Neural crest cell (in vitro differentiated cells): ENCODE measurements at regions not wholly inside any gene's neighbourhood (a gene's known extent, or its start where the extent isn't known, plus 50 kb on each side); places are given as distances from the start of the nearest gene placed in this dataset.
"Not testable (repeated sequence)": the region's sequence is repeated elsewhere in the genome, so short reads cannot be mapped to it uniquely, and the experiment has no call there.

ENCODE experiments used
- DNase-seq: peaks from one replicate; pipeline ENCODE4 v3.0.0; 2021; ENCODE audit warnings: low read depth, mixed read lengths, low spot score
- H3K27ac Mint-ChIP-seq: one replicate; pipeline ENCODE4 v1.8.0; 2021; ENCODE audit warnings: mild to moderate bottlenecking, mixed read lengths; ENCODE audit not compliant: unreplicated experiment
- H3K27me3 Mint-ChIP-seq: 2 replicates; pipeline ENCODE4 v1.8.0; 2021; ENCODE audit warnings: low read depth, mild to moderate bottlenecking, mixed read lengths
- H3K36me3 Mint-ChIP-seq: 2 replicates; pipeline ENCODE4 v1.8.0; 2021; ENCODE audit warnings: low read depth, mild to moderate bottlenecking, mixed read lengths
- H3K4me1 Mint-ChIP-seq: 2 replicates; pipeline ENCODE4 v1.8.0; 2021; ENCODE audit warnings: mixed read lengths
- H3K4me3 Mint-ChIP-seq: one replicate; pipeline ENCODE4 v1.8.0; 2021; ENCODE audit warnings: mild to moderate bottlenecking, mixed read lengths
- H3K9me3 Mint-ChIP-seq: 2 replicates; pipeline ENCODE4 v1.8.0; 2021; ENCODE audit warnings: mixed read lengths
- CTCF ChIP-seq: fragments of 200-600 bp; sonication (generic); conservative IDR thresholded peaks from 2 replicates; pipeline ENCODE4 v1.5.0; 2021; ENCODE audit warnings: antibody characterized with exemption, mild to moderate bottlenecking

DNA sequence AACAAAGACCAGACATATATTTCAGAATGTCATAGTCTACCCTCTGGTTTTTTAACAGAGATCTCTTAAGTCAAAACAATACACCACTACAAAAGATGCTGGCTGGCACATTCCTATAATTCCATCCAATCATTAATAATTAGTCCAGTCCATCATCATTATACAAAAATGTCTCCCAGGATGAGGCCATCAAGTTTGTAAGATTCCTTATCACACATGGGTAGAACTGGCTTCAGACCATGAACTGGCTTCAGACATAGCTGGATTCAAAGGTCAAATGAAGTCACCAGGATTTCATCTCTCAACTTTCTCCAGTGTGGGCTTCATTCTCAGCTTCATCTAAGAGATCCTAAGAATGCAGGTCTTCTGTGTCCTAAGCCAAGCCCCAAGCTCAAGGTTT, 147.1 kb downstream of the ENC1 start:
- Mint-ChIP-seq H3K27me3 (no peaks in the 10 kb centered on the region), H3K27ac (no peak overlapping the region), H3K9me3 (peaks cover 3% of the 10 kb centered on the region), H3K4me1 (no peaks in the 10 kb centered on the region), H3K36me3 (no peaks in the 10 kb centered on the region), H3K4me3 (no peak overlapping the region)
- no peak for TF ChIP-seq CTCF
- no peak for DNase-seq

DNA sequence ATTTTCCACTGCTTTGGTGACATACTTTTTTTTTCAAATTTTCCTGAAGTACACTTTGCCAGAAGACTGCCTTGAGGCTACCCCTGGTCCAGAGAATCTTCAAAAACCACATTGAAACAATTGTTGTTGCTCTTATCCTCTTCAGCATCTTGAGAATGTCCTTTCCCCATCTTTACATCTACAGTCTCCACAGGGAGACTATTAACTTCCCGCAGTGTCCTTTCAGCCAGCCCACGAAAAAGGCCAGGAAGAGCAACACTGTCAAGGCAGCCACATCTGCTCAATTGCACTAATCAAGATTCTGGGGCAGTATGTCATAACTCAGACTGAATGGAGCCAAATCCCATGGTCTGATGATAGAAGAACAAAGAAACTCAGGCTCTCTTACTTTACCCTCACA, 148.3 kb downstream of the ENC1 start:
- peaks cover 3% of the 10 kb centered on the region for H3K9me3 Mint-ChIP-seq
- DNase-seq: no peak
- no peaks in the 10 kb centered on the region for H3K36me3 Mint-ChIP-seq
- H3K27me3 Mint-ChIP-seq: no peaks in the 10 kb centered on the region
- TF ChIP-seq CTCF: no peak
- H3K27ac Mint-ChIP-seq: peak overlapping the region; percentile 63
- H3K4me3 Mint-ChIP-seq: no peak overlapping the region
- H3K4me1 Mint-ChIP-seq: no peaks in the 10 kb centered on the region

DNA sequence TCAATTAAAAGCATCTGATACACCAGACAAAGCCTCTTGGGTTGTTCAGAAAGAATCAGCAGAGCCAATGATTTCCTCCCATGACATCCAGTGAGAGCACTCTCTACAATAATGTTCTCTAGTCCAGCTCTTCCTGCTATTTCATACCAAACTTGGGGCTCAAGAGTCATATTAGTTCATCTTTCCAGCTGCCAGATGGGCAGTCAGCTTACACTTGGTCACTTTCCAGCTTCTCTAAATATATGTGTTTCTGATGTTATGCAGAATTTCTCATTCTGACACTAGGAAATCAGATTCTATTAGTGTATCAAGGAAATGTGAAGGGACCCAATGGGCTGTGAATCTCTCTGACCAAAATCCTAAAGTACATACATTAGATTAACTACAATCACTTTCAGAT, 148.9 kb downstream of the ENC1 start:
- no peak overlapping the region for H3K4me3 Mint-ChIP-seq
- no peak overlapping the region for H3K27ac Mint-ChIP-seq
- H3K4me1 Mint-ChIP-seq: no peaks in the 10 kb centered on the region

DNA sequence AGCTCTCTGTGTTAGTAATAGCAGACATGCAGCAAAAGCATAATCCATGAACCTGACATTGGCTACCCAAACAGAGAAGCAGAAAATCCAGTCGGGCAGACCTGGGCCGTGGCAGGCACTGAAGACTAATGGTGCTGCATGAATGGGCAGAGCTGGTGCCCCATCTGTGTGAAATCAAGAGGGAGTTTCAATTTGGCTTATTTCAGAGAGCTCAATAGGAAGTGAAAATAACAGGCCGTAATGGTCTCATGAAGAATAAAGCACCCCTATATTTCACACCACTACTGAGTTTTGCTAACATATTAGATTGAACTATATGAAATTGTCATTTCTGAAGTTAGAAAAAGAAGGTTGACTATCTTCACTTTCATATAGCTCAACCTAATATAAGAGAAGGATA, 149.7 kb downstream of the ENC1 start:
- Mint-ChIP-seq H3K36me3 (no peaks in the 10 kb centered on the region), H3K4me1 (no peaks in the 10 kb centered on the region), H3K9me3 (peaks cover 3% of the 10 kb centered on the region), H3K4me3 (no peak overlapping the region), H3K27me3 (no peaks in the 10 kb centered on the region), H3K27ac (no peak overlapping the region)
- no peak for DNase-seq
- no peak for TF ChIP-seq CTCF

More for the DNA sequence above, 148.9 kb downstream of the ENC1 start:
- no peak for DNase-seq
- Mint-ChIP-seq H3K36me3 (no peaks in the 10 kb centered on the region), H3K9me3 (peaks cover 3% of the 10 kb centered on the region), H3K27me3 (no peaks in the 10 kb centered on the region)
- TF ChIP-seq CTCF: no peak

- Mint-ChIP-seq H3K4me1 (peaks cover 19% of the 10 kb centered on the region), H3K4me3 (no peak overlapping the region), H3K9me3 (no peaks in the 10 kb centered on the region), H3K27me3 (no peaks in the 10 kb centered on the region), H3K36me3 (no peaks in the 10 kb centered on the region), H3K27ac (no peak overlapping the region)
- DNase-seq: no peak
- TF ChIP-seq CTCF: no peak
Observed at GRCh38 chr5:74482990-74483389, 157.5 kb downstream of the ENC1 start.

DNA sequence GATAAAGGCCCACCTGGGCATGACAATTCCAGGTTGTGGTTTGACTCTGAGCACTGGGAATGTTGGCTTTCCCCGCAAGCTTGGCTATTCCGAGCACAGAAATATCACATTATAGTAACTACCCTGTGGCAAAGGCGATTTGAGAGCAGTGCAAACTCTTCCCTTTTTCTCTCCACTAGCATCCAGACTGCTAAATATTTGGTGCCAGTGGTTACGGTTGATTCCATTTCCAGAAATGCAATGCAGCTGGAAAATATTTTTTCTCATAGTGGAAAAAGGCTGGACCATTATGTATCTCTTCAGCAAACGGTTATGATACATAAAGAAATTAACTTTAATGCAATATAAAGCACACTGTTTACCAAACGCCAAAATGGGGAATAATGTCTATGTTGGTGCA, 158.0 kb downstream of the ENC1 start:
- Mint-ChIP-seq H3K27me3 (no peaks in the 10 kb centered on the region), H3K9me3 (no peaks in the 10 kb centered on the region), H3K4me3 (no peak overlapping the region), H3K36me3 (no peaks in the 10 kb centered on the region), H3K27ac (no peak overlapping the region), H3K4me1 (peaks cover 19% of the 10 kb centered on the region)
- TF ChIP-seq CTCF: no peak
- no peak for DNase-seq

GRCh38 chr5:74481357-74481756, 159.2 kb downstream of the ENC1 start:
- DNase-seq, H3K27me3 Mint-ChIP-seq, H3K9me3 Mint-ChIP-seq, H3K27ac Mint-ChIP-seq, H3K36me3 Mint-ChIP-seq, H3K4me3 Mint-ChIP-seq: not testable (repeated sequence)
- H3K4me1 Mint-ChIP-seq: peaks cover 23% of the 10 kb centered on the region
